ENCODE measurements at regions not wholly inside any gene's neighbourhood (a gene's known extent, or its start where the extent isn't known, plus 50 kb on each side); places are given as distances from the start of the nearest gene placed in this dataset.
A peak's percentile ranks its signal among the peaks of the same experiment; 100 is the strongest.
"Not testable (repeated sequence)": the region's sequence is repeated elsewhere in the genome, so short reads cannot be mapped to it uniquely, and the experiment has no call there.

GRCh38 chr11:22920939-22921565 lies 60.8 kb upstream of the CCDC179 start:
- DNase-seq = peak in 1 of 10 donors; percentile 9
- intact Hi-C loops (cut with DNase I) = no loop called here

- intact Hi-C loops (cut with DNase I) = no loop called here
Observed at GRCh38 chr11:22922672-22923071, 62.4 kb upstream of the CCDC179 start.

GRCh38 chr11:22923561-22923960 lies 63.3 kb upstream of the CCDC179 start:
- intact Hi-C loops (cut with DNase I) = no loop called here
- DNase-seq = no peak

More at GRCh38 chr11:22922672-22923071, 62.4 kb upstream of the CCDC179 start:
- no peak for DNase-seq

GRCh38 chr11:22926341-22926740 lies 66.1 kb upstream of the CCDC179 start:
- intact Hi-C loops (cut with DNase I) = no loop called here
- DNase-seq = no peak

- intact Hi-C loops (cut with DNase I) = no loop called here
- no peak for DNase-seq
Observed at GRCh38 chr11:22927793-22928192, 67.5 kb upstream of the CCDC179 start.

- DNase-seq = no peak
- intact Hi-C loops (cut with DNase I) = no loop called here
Observed at GRCh38 chr11:22928207-22928917, 68.1 kb upstream of the CCDC179 start.

GRCh38 chr11:22930816-22931594 lies 70.7 kb upstream of the CCDC179 start:
- intact Hi-C loops (cut with DNase I) = no loop called here
- no peak for DNase-seq

GRCh38 chr11:22938691-22939090 lies 78.4 kb upstream of the CCDC179 start:
- intact Hi-C loops (cut with DNase I) = no loop called here
- DNase-seq = no peak

GRCh38 chr11:22941544-22941943 lies 81.3 kb upstream of the CCDC179 start:
- intact Hi-C loops (cut with DNase I) = not testable (repeated sequence)

GRCh38 chr11:22957786-22958185 lies 97.5 kb upstream of the CCDC179 start:
- intact Hi-C loops (cut with DNase I) = no loop called here
- DNase-seq = no peak

More at GRCh38 chr11:22941544-22941943, 81.3 kb upstream of the CCDC179 start:
- not testable (repeated sequence) for DNase-seq

- intact Hi-C loops (cut with DNase I) = no loop called here
Observed at GRCh38 chr11:22974251-22974650, 114.0 kb upstream of the CCDC179 start.

GRCh38 chr11:22976146-22976545 lies 115.9 kb upstream of the CCDC179 start:
- intact Hi-C loops (cut with DNase I) = no loop called here
- no peak for DNase-seq

More at GRCh38 chr11:22974251-22974650, 114.0 kb upstream of the CCDC179 start:
- no peak for DNase-seq

GRCh38 chr11:22982903-22983302 lies 122.6 kb upstream of the CCDC179 start:
- intact Hi-C loops (cut with DNase I) = no loop called here
- no peak for DNase-seq

GRCh38 chr11:22984045-22984444 lies 123.8 kb upstream of the CCDC179 start:
- DNase-seq = no peak
- intact Hi-C loops (cut with DNase I) = no loop called here

- intact Hi-C loops (cut with DNase I) = no loop called here
- DNase-seq = no peak
Observed at GRCh38 chr11:22989371-22989770, 129.1 kb upstream of the CCDC179 start.

GRCh38 chr11:22991196-22991595 lies 130.9 kb upstream of the CCDC179 start:
- no peak for DNase-seq
- intact Hi-C loops (cut with DNase I) = no loop called here

GRCh38 chr11:23006730-23007129 lies 146.5 kb upstream of the CCDC179 start:
- intact Hi-C loops (cut with DNase I) = no loop called here

GRCh38 chr11:23010790-23011335 lies 150.6 kb upstream of the CCDC179 start:
- no peak for DNase-seq
- intact Hi-C loops (cut with DNase I) = no loop called here

More at GRCh38 chr11:23006730-23007129, 146.5 kb upstream of the CCDC179 start:
- DNase-seq = no peak

GRCh38 chr11:23012930-23013329 lies 152.7 kb upstream of the CCDC179 start:
- intact Hi-C loops (cut with DNase I) = no loop called here
- DNase-seq = no peak

GRCh38 chr11:23013509-23013908 lies 153.2 kb upstream of the CCDC179 start:
- DNase-seq = no peak
- intact Hi-C loops (cut with DNase I) = no loop called here

GRCh38 chr11:23021287-23021863 lies 161.1 kb upstream of the CCDC179 start:
- intact Hi-C loops (cut with DNase I) = no loop called here
- DNase-seq = peak in 6 of 10 donors; percentile 9 to 63 (median 18)

All from posterior cingulate gyrus (tissue), 11 donors.